ENCODE measurements at regions not wholly inside any gene's neighbourhood (a gene's known extent, or its start where the extent isn't known, plus 50 kb on each side); places are given as distances from the start of the nearest gene placed in this dataset.

DNA sequence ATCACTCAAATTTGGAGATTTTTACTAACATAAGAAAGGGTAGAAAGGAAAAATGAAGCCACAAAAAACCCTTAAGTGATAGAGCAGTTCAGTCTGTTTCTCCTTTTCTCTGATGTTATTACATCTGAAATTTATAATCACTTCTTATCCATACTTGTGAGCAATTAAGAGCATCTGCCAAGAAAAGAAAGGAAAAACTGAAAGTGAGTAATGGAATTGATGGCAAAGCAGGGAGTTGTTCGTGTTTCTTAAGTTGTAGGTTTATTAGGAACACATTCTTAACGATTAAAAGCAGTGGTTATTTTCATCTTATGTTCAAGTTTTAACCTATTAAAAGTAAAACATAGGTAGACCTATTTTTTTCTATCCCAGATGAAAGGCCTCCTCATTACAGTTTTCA, 277.7 kb downstream of the RND3 start:
- no TSS peak for BruUV-seq (replicated peaks)
- TF ChIP-seq, protein P1, sequence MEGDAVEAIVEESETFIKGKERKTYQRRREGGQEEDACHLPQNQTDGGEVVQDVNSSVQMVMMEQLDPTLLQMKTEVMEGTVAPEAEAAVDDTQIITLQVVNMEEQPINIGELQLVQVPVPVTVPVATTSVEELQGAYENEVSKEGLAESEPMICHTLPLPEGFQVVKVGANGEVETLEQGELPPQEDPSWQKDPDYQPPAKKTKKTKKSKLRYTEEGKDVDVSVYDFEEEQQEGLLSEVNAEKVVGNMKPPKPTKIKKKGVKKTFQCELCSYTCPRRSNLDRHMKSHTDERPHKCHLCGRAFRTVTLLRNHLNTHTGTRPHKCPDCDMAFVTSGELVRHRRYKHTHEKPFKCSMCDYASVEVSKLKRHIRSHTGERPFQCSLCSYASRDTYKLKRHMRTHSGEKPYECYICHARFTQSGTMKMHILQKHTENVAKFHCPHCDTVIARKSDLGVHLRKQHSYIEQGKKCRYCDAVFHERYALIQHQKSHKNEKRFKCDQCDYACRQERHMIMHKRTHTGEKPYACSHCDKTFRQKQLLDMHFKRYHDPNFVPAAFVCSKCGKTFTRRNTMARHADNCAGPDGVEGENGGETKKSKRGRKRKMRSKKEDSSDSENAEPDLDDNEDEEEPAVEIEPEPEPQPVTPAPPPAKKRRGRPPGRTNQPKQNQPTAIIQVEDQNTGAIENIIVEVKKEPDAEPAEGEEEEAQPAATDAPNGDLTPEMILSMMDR (IDR thresholded peaks at IDR 0.05; ENCODE audit: extremely low read depth in 1 of 2, insufficient read depth in 1 of 2, low read depth in 1 of 2, low read length in 2 of 2): no peak
- no peak for TF ChIP-seq MYC (IDR thresholded peaks at IDR 0.05; ENCODE audit: low read depth, low read length)
- TF ChIP-seq GATA2 (IDR thresholded peaks at IDR 0.05; ENCODE audit: insufficient read depth, insufficient read length, low read depth, low read length): no peak
- TF ChIP-seq POLR2AphosphoS5 (IDR thresholded peaks at IDR 0.05; ENCODE audit: insufficient read depth, low read depth, low read length): no peak
- no peak for TF ChIP-seq FOS (IDR thresholded peaks at IDR 0.05; ENCODE audit: borderline replicate concordance, insufficient read depth, low read length)
- TF ChIP-seq POLR2A (IDR thresholded peaks at IDR 0.05; ENCODE audit: low read depth, low read length): no peak
- TF ChIP-seq JUN (IDR thresholded peaks at IDR 0.05; ENCODE audit: borderline replicate concordance, insufficient read depth, insufficient read length, low read depth): no peak
- TF ChIP-seq EZH2 (IDR thresholded peaks at IDR 0.05; ENCODE audit: borderline replicate concordance, low read depth, low read length, severe bottlenecking): no peak
- TF ChIP-seq, protein P2, sequence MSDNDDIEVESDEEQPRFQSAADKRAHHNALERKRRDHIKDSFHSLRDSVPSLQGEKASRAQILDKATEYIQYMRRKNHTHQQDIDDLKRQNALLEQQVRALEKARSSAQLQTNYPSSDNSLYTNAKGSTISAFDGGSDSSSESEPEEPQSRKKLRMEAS (IDR thresholded peaks at IDR 0.05; ENCODE audit: insufficient read depth, insufficient read length): no peak
- FAIRE-seq (no peak), DNase-seq (ENCODE audit: low read depth, low spot score) (no peak)
- H4K20me1 ChIP-seq (replicated peaks; ENCODE audit: control insufficient read depth, extremely low read depth, insufficient read depth, low read length): no peaks in the 10 kb centered on the region
- H3K27ac ChIP-seq (ENCODE audit: insufficient read depth, low read depth, low read length): no peak overlapping the region
- dilution Hi-C loops (cut with MboI; ENCODE audit: extremely low pct_ligation_motif_present, low sequenced_read_pairs) (no loop called here), intact Hi-C loops (cut with micrococcal nuclease) (no loop called here)
- H3K4me2 ChIP-seq (ENCODE audit: insufficient read depth, low read length): no peak overlapping the region
- no peaks in the 10 kb centered on the region for H3K27me3 ChIP-seq (ENCODE audit: control insufficient read depth in 2 of 2, insufficient read depth in 2 of 2, low read length in 2 of 2)
- H2AFZ ChIP-seq (ENCODE audit: low read depth, low read length): no peak overlapping the region
- no peaks in the 10 kb centered on the region for H3K79me2 ChIP-seq (ENCODE audit: control insufficient read depth, insufficient read depth, low read length)
- CTCF ChIA-PET: no interaction called here
- H3K36me3 ChIP-seq (ENCODE audit: control insufficient read depth in 2 of 2, extremely low read depth in 1 of 2, insufficient read depth in 2 of 2, low read length in 2 of 2): no peaks in the 10 kb centered on the region
- no peaks in the 10 kb centered on the region for H3K9me3 ChIP-seq (replicated peaks; ENCODE audit: control insufficient read depth, insufficient read depth, low read length)
- H3K9ac ChIP-seq (replicated peaks; ENCODE audit: extremely low read depth, insufficient read depth, low read length): no peak overlapping the region
- no peak overlapping the region for H3K4me3 ChIP-seq (replicated peaks in 1 of 3; ENCODE audit: insufficient read depth in 1 of 3, low read depth in 1 of 3, low read length in 3 of 3)
- H3K9me1 ChIP-seq (replicated peaks; ENCODE audit: control insufficient read depth, extremely low read depth, insufficient read depth, low read length): no peaks in the 10 kb centered on the region
- H3K4me1 ChIP-seq (ENCODE audit: control insufficient read depth, extremely low read depth, insufficient read depth, low read length): no peaks in the 10 kb centered on the region
- POLR2A ChIA-PET: no interaction called here
